ENCODE measurements at regions not wholly inside any gene's neighbourhood (a gene's known extent, or its start where the extent isn't known, plus 50 kb on each side); places are given as distances from the start of the nearest gene placed in this dataset.
A peak's percentile ranks its signal among the peaks of the same experiment; 100 is the strongest.
"Not testable (repeated sequence)": the region's sequence is repeated elsewhere in the genome, so short reads cannot be mapped to it uniquely, and the experiment has no call there.

- BruUV-seq (replicated peaks); H3K36me3 ChIP-seq (replicated peaks in 1 of 2; ENCODE audit: control insufficient read depth in 1 of 2, insufficient read depth in 2 of 2, low read length in 2 of 2); H2AFZ ChIP-seq (ENCODE audit: low read length); CTCF ChIA-PET (ENCODE audit: low intra/inter-chr PET ratio, low total read pairs); FAIRE-seq; DNase-seq (ENCODE audit: low spot score); H3K27ac ChIP-seq (ENCODE audit: extremely low read length, insufficient read depth, low read length); H3K27me3 ChIP-seq (ENCODE audit: control insufficient read depth in 1 of 2, insufficient read depth in 2 of 2, low read length in 2 of 2); POLR2A ChIA-PET; in situ Hi-C loops (cut with HindIII; ENCODE audit: extremely low pct_ligation_motif_present, low pct_unique_long_range_greater_than_20kb); H3K79me2 ChIP-seq (ENCODE audit: insufficient read depth, low read length); H3K9ac ChIP-seq (ENCODE audit: insufficient read depth, low read depth, low read length); H4K20me1 ChIP-seq (ENCODE audit: insufficient read depth, low read length); H3K4me2 ChIP-seq (ENCODE audit: low read depth, low read length); H3K9me3 ChIP-seq (ENCODE audit: low read length); H3K4me3 ChIP-seq (replicated peaks in 1 of 3; ENCODE audit: insufficient read depth in 1 of 3, low read depth in 2 of 3, low read length in 3 of 3); intact Hi-C loops (cut with micrococcal nuclease; ENCODE audit: unreplicated experiment): not testable (repeated sequence)
- peak; percentile 7; the same call in 1 of the 3 replicates for ATAC-seq
- 86% methylated on average over 3 of the region's 3 CpGs for WGBS (ENCODE audit: low lambda C conversion rate)
- H3K4me1 ChIP-seq (ENCODE audit: insufficient read depth, low read length) = peaks cover 28% of the 10 kb centered on the region
- TF ChIP-seq ZNF768 (CRISPR knock-in tag; IDR thresholded peaks at IDR 0.05) = peak; percentile 46
Observed at GRCh38 chr12:9412459-9412858, 195.3 kb downstream of the KLRB1 start.

DNA sequence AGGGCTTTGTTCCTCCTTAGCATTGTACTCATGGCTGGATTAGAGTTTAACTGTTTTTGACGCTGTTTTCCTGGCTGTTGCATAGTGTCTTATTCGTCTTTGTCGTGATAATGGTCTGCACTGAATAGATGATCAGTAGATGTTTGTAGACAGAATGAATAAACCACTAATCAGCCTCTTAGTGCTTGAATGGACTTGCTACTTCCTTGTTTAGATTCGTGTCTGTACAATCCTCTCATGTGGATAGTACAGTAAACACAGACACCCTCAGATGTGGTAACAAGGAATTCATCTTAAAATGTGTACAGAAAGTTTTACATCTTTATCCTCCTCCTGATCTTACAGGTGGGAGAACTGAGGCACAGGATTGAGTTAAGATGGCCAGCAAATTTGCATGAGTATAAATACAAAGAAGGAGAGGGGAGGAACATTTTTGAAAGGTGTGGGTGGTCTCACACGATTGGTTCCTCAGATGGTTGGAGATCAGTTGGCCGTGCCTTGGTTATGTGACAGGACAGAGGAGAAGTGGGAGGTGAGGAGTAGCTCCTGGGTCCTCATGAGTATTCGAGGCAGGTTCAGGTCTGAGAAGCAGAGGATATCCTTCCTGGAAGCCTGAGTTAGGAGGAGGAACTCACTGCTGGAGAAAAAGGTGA lies 196.0 kb downstream of the KLRB1 start:
- DNase-seq (ENCODE audit: low spot score) (peak; percentile 3), FAIRE-seq (peak; percentile 43)
- H3K4me3 ChIP-seq (replicated peaks in 1 of 3; ENCODE audit: insufficient read depth in 1 of 3, low read depth in 2 of 3, low read length in 3 of 3); H3K27ac ChIP-seq (ENCODE audit: extremely low read length, insufficient read depth, low read length); H3K36me3 ChIP-seq (replicated peaks in 1 of 2; ENCODE audit: control insufficient read depth in 1 of 2, insufficient read depth in 2 of 2, low read length in 2 of 2); H3K9ac ChIP-seq (ENCODE audit: insufficient read depth, low read depth, low read length); POLR2A ChIA-PET; intact Hi-C loops (cut with micrococcal nuclease; ENCODE audit: unreplicated experiment); H3K79me2 ChIP-seq (ENCODE audit: insufficient read depth, low read length); H3K4me2 ChIP-seq (ENCODE audit: low read depth, low read length); BruUV-seq (replicated peaks); in situ Hi-C loops (cut with HindIII; ENCODE audit: extremely low pct_ligation_motif_present, low pct_unique_long_range_greater_than_20kb); H2AFZ ChIP-seq (ENCODE audit: low read length); H3K9me3 ChIP-seq (ENCODE audit: low read length); CTCF ChIA-PET (ENCODE audit: low intra/inter-chr PET ratio, low total read pairs); H3K27me3 ChIP-seq (ENCODE audit: control insufficient read depth in 1 of 2, insufficient read depth in 2 of 2, low read length in 2 of 2); ATAC-seq; H4K20me1 ChIP-seq (ENCODE audit: insufficient read depth, low read length): not testable (repeated sequence)
- 59% methylated on average over 7 of the region's 7 CpGs for WGBS (ENCODE audit: low lambda C conversion rate)
- H3K4me1 ChIP-seq (ENCODE audit: insufficient read depth, low read length) = peaks cover 35% of the 10 kb centered on the region
- peak; percentile 31; the same call in 1 of the 2 replicates for TF ChIP-seq ELF3 (CRISPR knock-in tag; IDR thresholded peaks at IDR 0.05)
- TF ChIP-seq TCF7 (IDR thresholded peaks at IDR 0.05; ENCODE audit: low read depth) = peak; percentile 66

GRCh38 chr12:9407425-9407748 lies 199.2 kb upstream of the PZP start:
- BruUV-seq (replicated peaks); intact Hi-C loops (cut with micrococcal nuclease; ENCODE audit: unreplicated experiment); H3K27me3 ChIP-seq (ENCODE audit: control insufficient read depth in 1 of 2, insufficient read depth in 2 of 2, low read length in 2 of 2); ATAC-seq; POLR2A ChIA-PET; H3K4me2 ChIP-seq (ENCODE audit: low read depth, low read length); H4K20me1 ChIP-seq (ENCODE audit: insufficient read depth, low read length); in situ Hi-C loops (cut with HindIII; ENCODE audit: extremely low pct_ligation_motif_present, low pct_unique_long_range_greater_than_20kb); H3K36me3 ChIP-seq (replicated peaks in 1 of 2; ENCODE audit: control insufficient read depth in 1 of 2, insufficient read depth in 2 of 2, low read length in 2 of 2); H2AFZ ChIP-seq (ENCODE audit: low read length); FAIRE-seq; CTCF ChIA-PET (ENCODE audit: low intra/inter-chr PET ratio, low total read pairs); H3K4me3 ChIP-seq (replicated peaks in 1 of 3; ENCODE audit: insufficient read depth in 1 of 3, low read depth in 2 of 3, low read length in 3 of 3); H3K9me3 ChIP-seq (ENCODE audit: low read length); H3K79me2 ChIP-seq (ENCODE audit: insufficient read depth, low read length); H3K9ac ChIP-seq (ENCODE audit: insufficient read depth, low read depth, low read length): not testable (repeated sequence)
- peak overlapping the region; percentile 22 for H3K27ac ChIP-seq (ENCODE audit: extremely low read length, insufficient read depth, low read length)
- H3K4me1 ChIP-seq (ENCODE audit: insufficient read depth, low read length) = peaks cover 20% of the 10 kb centered on the region
- peak; percentile 25 for DNase-seq (ENCODE audit: low spot score)
- 65% methylated on average over 4 of the region's 4 CpGs for WGBS (ENCODE audit: low lambda C conversion rate)
